RWPE1 (cell line): ENCODE measurements at regions not wholly inside any gene's neighbourhood (a gene's known extent, or its start where the extent isn't known, plus 50 kb on each side); places are given as distances from the start of the nearest gene placed in this dataset.

Experiments used
- CTCF ChIA-PET: fragments of 350-600 bp; sonication (Branson Sonifier 250); formaldehyde crosslinking; extraction: SDS; loops from one replicate; lab custom pipeline; 2021; lab: Yijun Ruan, JAX
- POLR2A ChIA-PET: fragments of 400-600 bp; formaldehyde crosslinking; extraction: SDS; loops from one replicate; lab custom pipeline; 2020; ENCODE audit warnings: antibody characterized with exemption; ENCODE audit not compliant: low non-redundant PET; lab: Yijun Ruan, JAX
- DNase-seq: peaks from one replicate; pipeline ENCODE4 v3.0.0; 2012; ENCODE audit warnings: low spot score
- H3K27ac ChIP-seq: fragments of 450-650 bp; 2 replicates; pipeline ENCODE4 v1.5.1; 2017
- TF ChIP-seq, protein P1 (sequence below): fragments of 450-650 bp; conservative IDR thresholded peaks from 2 replicates; pipeline ENCODE4 v1.5.1; 2017; ENCODE audit warnings: low read depth, mild to moderate bottlenecking

DNA sequence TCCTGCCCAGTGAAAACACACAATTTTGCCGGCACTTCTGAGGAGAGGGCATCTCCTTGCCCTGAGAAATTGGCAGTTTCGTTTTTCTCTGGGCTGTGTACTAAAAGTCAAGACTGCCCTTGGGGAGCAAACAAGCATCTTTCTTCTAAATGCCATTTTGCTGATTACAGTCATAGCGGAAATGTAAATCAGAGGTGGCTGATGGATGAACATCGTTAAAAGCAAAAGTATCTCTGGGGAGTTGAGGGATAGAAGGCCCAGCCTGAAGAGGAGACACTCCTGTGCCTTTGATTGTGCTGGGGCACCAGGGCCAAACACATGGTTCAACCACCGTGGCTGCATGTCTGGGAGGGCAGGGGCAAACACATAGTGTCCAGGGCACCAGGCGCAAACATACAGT is 49.8 kb downstream of the ABCC12 start:
- POLR2A ChIA-PET = no interaction called here
- H3K27ac ChIP-seq = no peak overlapping the region
- no peak for DNase-seq
- TF ChIP-seq, protein P1, sequence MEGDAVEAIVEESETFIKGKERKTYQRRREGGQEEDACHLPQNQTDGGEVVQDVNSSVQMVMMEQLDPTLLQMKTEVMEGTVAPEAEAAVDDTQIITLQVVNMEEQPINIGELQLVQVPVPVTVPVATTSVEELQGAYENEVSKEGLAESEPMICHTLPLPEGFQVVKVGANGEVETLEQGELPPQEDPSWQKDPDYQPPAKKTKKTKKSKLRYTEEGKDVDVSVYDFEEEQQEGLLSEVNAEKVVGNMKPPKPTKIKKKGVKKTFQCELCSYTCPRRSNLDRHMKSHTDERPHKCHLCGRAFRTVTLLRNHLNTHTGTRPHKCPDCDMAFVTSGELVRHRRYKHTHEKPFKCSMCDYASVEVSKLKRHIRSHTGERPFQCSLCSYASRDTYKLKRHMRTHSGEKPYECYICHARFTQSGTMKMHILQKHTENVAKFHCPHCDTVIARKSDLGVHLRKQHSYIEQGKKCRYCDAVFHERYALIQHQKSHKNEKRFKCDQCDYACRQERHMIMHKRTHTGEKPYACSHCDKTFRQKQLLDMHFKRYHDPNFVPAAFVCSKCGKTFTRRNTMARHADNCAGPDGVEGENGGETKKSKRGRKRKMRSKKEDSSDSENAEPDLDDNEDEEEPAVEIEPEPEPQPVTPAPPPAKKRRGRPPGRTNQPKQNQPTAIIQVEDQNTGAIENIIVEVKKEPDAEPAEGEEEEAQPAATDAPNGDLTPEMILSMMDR = no peak
- CTCF ChIA-PET = no interaction called here

DNA sequence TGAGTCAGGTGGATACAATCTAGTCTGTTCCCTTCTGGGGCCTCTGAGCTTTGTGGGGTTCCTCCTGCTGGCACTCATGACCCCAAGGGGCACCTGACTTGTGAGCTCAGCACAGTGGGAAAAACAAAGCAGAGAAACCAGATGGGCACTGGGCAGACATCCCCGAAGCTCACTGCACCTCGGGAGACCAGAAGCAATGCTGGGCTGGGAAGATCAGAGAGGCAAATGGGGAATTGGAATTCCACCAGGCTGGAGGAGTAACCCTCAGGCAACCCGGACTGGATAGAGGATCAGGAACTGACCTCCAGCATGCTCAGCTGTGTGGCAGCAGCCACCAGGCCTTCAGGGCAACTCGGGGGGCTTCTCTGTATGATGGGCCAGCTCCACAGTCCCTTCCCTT is 50.3 kb downstream of the ABCC12 start:
- TF ChIP-seq, protein P1 = no peak
- H3K27ac ChIP-seq = no peak overlapping the region
- no peak for DNase-seq
- POLR2A ChIA-PET = no interaction called here
- CTCF ChIA-PET = no interaction called here

DNA sequence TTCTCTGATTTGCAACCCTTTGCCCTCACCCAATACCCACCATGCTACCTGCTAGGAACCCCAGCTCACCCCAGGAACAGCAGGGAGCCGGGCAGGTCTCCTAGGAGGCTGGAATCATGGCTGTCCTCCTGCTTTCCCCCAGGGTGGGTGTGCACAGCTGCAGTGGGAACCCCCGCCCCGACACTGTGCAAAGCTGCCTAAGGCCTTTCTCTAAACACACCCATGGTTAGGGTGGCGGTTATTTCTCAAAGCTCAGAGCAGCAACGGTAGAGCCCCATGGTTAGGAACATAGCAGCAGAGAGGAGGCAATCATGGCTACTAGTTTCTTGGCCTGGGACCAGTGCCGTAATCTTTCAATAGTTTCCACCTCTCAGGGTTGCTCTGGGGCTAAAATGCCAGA is 52.2 kb downstream of the ABCC12 start:
- TF ChIP-seq, protein P1 = no peak
- ChIA-PET POLR2A (no interaction called here), CTCF (interaction anchor here (1.1 kb wide), 1 partner anchor 49 kb away, joined by 3 read pairs; no protein-coding TSS in a partner anchor)
- no peak for DNase-seq
- no peak overlapping the region for H3K27ac ChIP-seq

DNA sequence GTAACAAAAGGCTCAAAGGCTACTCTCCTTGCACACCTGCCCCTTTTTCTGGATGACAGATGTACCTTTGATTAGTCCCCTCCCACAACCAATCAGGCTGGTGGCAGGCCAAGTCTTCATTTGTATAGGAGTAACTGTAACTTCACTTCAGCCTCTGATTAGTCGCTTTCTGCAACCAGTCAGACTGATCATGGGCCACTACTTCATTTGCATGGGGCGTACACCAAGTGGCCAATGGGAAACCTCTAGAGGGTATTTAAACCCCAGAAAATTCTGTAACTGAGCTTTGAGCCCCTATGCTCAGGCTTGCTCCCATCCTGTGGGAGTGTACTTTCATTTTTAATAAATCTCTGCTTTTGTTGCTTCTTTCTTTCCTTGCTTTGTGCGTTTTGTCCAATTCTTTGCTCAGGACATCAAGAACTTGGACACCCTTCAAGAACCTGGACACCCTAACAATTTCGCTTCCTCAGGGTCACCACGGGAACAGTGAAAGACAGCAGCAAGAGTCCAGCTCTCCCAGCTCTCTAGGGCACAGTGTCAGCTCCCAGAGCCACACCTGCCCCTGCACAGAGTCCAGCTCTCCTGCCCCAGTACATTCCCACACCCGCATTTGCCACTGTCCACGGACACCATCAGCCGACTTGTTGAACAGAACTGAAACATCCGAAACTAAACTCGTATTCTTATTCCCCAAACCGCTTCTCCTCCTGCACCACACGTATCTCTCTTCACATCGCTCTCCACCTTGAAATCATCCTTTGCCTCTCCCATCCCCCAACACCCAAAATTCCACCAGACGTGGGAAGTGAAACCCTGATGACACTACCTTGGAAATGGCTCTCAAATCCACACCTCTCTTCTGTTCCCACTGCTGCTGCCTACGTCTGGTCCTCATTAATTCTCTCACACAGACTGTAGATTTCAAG is 53.4 kb downstream of the ABCC12 start:
- no peak for DNase-seq
- TF ChIP-seq, protein P1 = no peak
- no peak overlapping the region for H3K27ac ChIP-seq
- CTCF ChIA-PET = no interaction called here
- POLR2A ChIA-PET = no interaction called here

DNA sequence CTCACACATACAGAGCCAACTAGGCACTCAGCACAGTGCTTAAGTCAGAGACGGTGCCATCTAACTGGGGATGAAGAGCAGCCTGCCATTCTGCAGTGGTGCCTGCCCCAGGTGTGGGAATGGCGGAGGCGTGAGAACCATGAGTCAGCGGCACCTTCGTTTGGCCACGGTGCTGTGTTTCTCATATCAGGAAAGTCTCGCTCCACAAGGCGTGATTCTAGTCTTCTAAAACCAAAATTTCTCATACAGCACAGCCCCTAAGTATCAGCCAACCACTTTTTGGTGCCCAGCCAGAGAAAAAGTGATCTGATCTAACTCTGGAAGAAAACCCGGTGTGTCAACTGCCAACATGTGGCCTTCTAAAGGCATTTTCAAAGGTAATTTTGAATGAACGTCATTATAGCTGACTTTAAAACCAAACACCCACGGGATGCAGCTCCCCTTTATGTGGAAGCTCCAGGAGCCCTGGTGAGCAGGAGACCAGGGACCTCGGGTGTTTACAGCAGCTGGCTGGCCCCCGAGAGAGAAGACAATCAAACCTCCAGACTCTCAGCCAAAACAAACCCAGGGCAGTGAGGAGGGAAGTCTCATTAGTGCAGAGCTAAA is 54.6 kb downstream of the ABCC12 start:
- peak; percentile 14 for DNase-seq
- H3K27ac ChIP-seq = no peak overlapping the region
- TF ChIP-seq, protein P1 = no peak
- CTCF ChIA-PET = no interaction called here
- POLR2A ChIA-PET = no interaction called here

DNA sequence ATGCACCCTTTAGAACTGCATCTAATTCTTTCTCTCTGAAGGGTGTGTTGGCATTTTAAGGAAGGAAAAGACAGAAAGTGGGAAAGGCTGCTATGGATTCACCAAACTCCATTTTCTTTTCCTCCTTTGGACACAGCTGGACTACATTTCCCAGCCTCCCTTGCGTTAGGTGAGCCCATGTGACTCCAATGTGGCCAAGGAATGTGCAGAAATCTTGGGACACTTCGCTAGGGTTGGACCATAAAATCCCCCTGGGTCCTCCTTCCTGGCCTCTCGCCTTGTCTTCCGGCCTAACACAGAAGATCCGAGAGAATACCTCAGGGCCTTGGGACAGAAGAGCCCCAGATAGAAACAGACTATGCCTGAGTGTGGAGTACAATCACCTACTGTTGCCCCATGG is 56.3 kb downstream of the ABCC12 start:
- ChIA-PET POLR2A (no interaction called here), CTCF (interaction anchor here (0.7 kb wide), 1 partner anchor 54 kb away, joined by 4 read pairs; no protein-coding TSS in a partner anchor)
- H3K27ac ChIP-seq = no peak overlapping the region
- DNase-seq = no peak
- TF ChIP-seq, protein P1 = no peak
